ENCODE measurements at regions not wholly inside any gene's neighbourhood (a gene's known extent, or its start where the extent isn't known, plus 50 kb on each side); places are given as distances from the start of the nearest gene placed in this dataset.

GRCh38 chr12:107167756-107168155 is 74.4 kb upstream of the CRY1 start:
- Histone ChIP-seq H4K8ac (replicated peaks; ENCODE audit: insufficient read length, low read depth, low read length) (no peak overlapping the region), H2BK5ac (ENCODE audit: insufficient read length, low read length) (no peak overlapping the region), H2BK20ac (ENCODE audit: low read depth, low read length, poor library complexity, severe bottlenecking) (no peak overlapping the region), H3K4me1 (ENCODE audit: insufficient read depth, low read length) (no peaks in the 10 kb centered on the region), H4K20me1 (ENCODE audit: control insufficient read depth, insufficient read depth, insufficient read length) (no peaks in the 10 kb centered on the region), H3K27me3 (ENCODE audit: insufficient read depth, low read length) (no peaks in the 10 kb centered on the region), H3K18ac (ENCODE audit: insufficient read length, low read depth, low read length) (no peak overlapping the region), H2BK15ac (ENCODE audit: low read depth, low read length) (no peak overlapping the region), H3K79me2 (ENCODE audit: insufficient read depth, low read length) (no peaks in the 10 kb centered on the region), H2AK5ac (ENCODE audit: insufficient read length, low read length) (no peak overlapping the region), H2BK120ac (ENCODE audit: low read depth, low read length, poor library complexity, severe bottlenecking) (no peak overlapping the region), H2AFZ (ENCODE audit: low read length) (no peak overlapping the region), H3K23ac (ENCODE audit: insufficient read length, low read depth, low read length) (no peak overlapping the region), H4K5ac (ENCODE audit: insufficient read length, low read depth, low read length) (no peak overlapping the region), H3K14ac (ENCODE audit: insufficient read depth, low read length) (no peak overlapping the region), H4K91ac (ENCODE audit: insufficient read length, low read depth, low read length) (no peak overlapping the region), H3T11ph (ENCODE audit: low read length) (no peak overlapping the region), H3K4me2 (ENCODE audit: insufficient read depth, insufficient read length, low read length) (no peak overlapping the region), H3K9me3 (ENCODE audit: control insufficient read depth, low read depth, low read length) (no peaks in the 10 kb centered on the region), H3K4ac (ENCODE audit: low read depth, low read length) (no peak overlapping the region), H3K79me1 (ENCODE audit: insufficient read depth, low read depth, low read length, poor library complexity, severe bottlenecking) (no peaks in the 10 kb centered on the region), H2BK12ac (ENCODE audit: insufficient read length, low read depth, low read length) (no peak overlapping the region), H3K56ac (ENCODE audit: insufficient read length, low read depth, low read length) (no peak overlapping the region), H3K23me2 (ENCODE audit: insufficient read length, low read depth, low read length, poor library complexity, severe bottlenecking) (no peaks in the 10 kb centered on the region), H3K9ac (ENCODE audit: extremely low read depth, insufficient read length, low read length) (no peak overlapping the region), H3K27ac (ENCODE audit: insufficient read length, low read depth, low read length) (no peak overlapping the region)
- H3K27me3 Mint-ChIP-seq (ENCODE audit: low read depth), result no peaks in the 10 kb centered on the region; the same call in none of the 2 replicates
- peaks cover 0 to 7% of the 10 kb centered on the region in 2 experiments; a peak in 3 of 4 replicates for H3K4me1 Mint-ChIP-seq
- no peaks in the 10 kb centered on the region for H3K36me3 Mint-ChIP-seq (ENCODE audit: insufficient read depth in 1 of 3, low read depth in 3 of 3)
- H3K4me3 Mint-ChIP-seq, result no peak overlapping the region
- H3K9me3 Mint-ChIP-seq, result no peaks in the 10 kb centered on the region
- no peak for TF ChIP-seq CTCF (conservative IDR thresholded peaks at IDR 0.05)
- no peak for DNase-seq
- no peak overlapping the region for H3K27ac Mint-ChIP-seq
- WGBS (ENCODE audit: extremely low coverage, insufficient read length, low lambda C conversion rate), result no CpG with 5 or more reads among the region's 3 CpGs

All from H9 (cell line).